H1 (cell line): ENCODE measurements at regions not wholly inside any gene's neighbourhood (a gene's known extent, or its start where the extent isn't known, plus 50 kb on each side); places are given as distances from the start of the nearest gene placed in this dataset.

ENCODE experiments used
- CTBP2 ChIP-seq: IDR thresholded peaks from 2 replicates; pipeline ENCODE4 v1.7.0; 2011; ENCODE audit warnings: borderline replicate concordance, mild to moderate bottlenecking, moderate library complexity, mixed read lengths, low read length; ENCODE audit not compliant: insufficient read depth, insufficient read length
- RAD21 ChIP-seq, 2 experiments: IDR thresholded peaks in 1 of 2; conservative IDR thresholded peaks in 1 of 2; 2 replicates each; pipeline ENCODE4 v1.6.1; 2011; ENCODE audit warnings: low read depth in 2 of 2, low read length in 2 of 2, improper control_type of control experiment in 1 of 2, inconsistent platforms in 1 of 2, mild to moderate bottlenecking in 1 of 2, moderate library complexity in 1 of 2
- SUZ12 ChIP-seq: fragments of 200-600 bp; sonication (generic); IDR thresholded peaks from 2 replicates; pipeline ENCODE4 v1.6.1; 2012; ENCODE audit warnings: mild to moderate bottlenecking, inconsistent platforms, low read length, moderate library complexity, mixed read lengths

GRCh38 chr12:24078318-24078765 lies 128.9 kb upstream of the SOX5 start (continued):
- TF ChIP-seq CTBP2 (no peak), RAD21 (IDR thresholded peaks at IDR 0.05 in 1 of 2, conservative IDR thresholded peaks at IDR 0.05 in 1 of 2; ENCODE audit: low read depth in 2 of 2, low read length in 2 of 2) (no peak), SUZ12 (no peak)
